HEK293 (cell line): ENCODE measurements at regions not wholly inside any gene's neighbourhood (a gene's known extent, or its start where the extent isn't known, plus 50 kb on each side); places are given as distances from the start of the nearest gene placed in this dataset.

Experiments used
- CTCF ChIA-PET: fragments of 350-600 bp; formaldehyde crosslinking; extraction: SDS; loops from one replicate; lab custom pipeline; 2021; ENCODE audit warnings: antibody characterized with exemption; lab: Yijun Ruan, JAX
- POLR2A ChIA-PET: fragments of 300-600 bp; formaldehyde crosslinking; extraction: SDS; loops from one replicate; lab custom pipeline; 2020; ENCODE audit warnings: antibody characterized with exemption, inconsistent platforms; lab: Yijun Ruan, JAX
- H3K27ac ChIP-seq: fragments of 200-500 bp; sonication (Bioruptor generic); 2 replicates; pipeline ENCODE4 v1.5.1; 2014; ENCODE audit warnings: low read depth, low read length, control low read depth, inconsistent platforms; ENCODE audit errors: extremely low read depth
- H3K36me3 ChIP-seq, 2 experiments: fragments of 200-500 bp in 1 of 2; sonication (Bioruptor generic) in 1 of 2; 1 replicate in 1 of 2; 2 replicates in 1 of 2; pipeline ENCODE4 v1.5.1; 2014 to 2017; ENCODE audit warnings: inconsistent platforms in 2 of 2, low read length in 2 of 2; ENCODE audit not compliant: control insufficient read depth in 2 of 2, insufficient read depth in 1 of 2
- H3K4me1 ChIP-seq: fragments of 200-500 bp; sonication (Bioruptor generic); 2 replicates; pipeline ENCODE4 v1.5.1; 2014; ENCODE audit warnings: mild to moderate bottlenecking, low read length, inconsistent platforms; ENCODE audit not compliant: control insufficient read depth, insufficient read depth
- H3K4me3 ChIP-seq: 2 replicates; pipeline ENCODE4 v1.5.1; 2011; ENCODE audit warnings: low read depth, mild to moderate bottlenecking, control low read depth, low read length, moderate library complexity
- H3K9me3 ChIP-seq: fragments of 200-500 bp; sonication (Bioruptor generic); 2 replicates; pipeline ENCODE4 v1.5.1; 2014; ENCODE audit warnings: low read depth, low read length, inconsistent platforms; ENCODE audit not compliant: control insufficient read depth, insufficient read depth
- BCL11B ChIP-seq: fragments of 450-650 bp; formaldehyde crosslinking; IDR thresholded peaks from 2 replicates; pipeline ENCODE4 v1.5.1; 2016; ENCODE audit warnings: low read depth, missing biosample characterization, missing genetic modification characterization
- HOXA7 ChIP-seq: sonication (generic); formaldehyde crosslinking; IDR thresholded peaks from 2 replicates; pipeline ENCODE4 v1.8.1; 2022; ENCODE audit warnings: missing genetic modification reagents, borderline replicate concordance
- KLF1 ChIP-seq: fragments of 450-650 bp; formaldehyde crosslinking; IDR thresholded peaks from 2 replicates; pipeline ENCODE4 v1.5.1; 2016; ENCODE audit warnings: missing biosample characterization, missing genetic modification characterization
- KLF9 ChIP-seq: fragments of 450-650 bp; formaldehyde crosslinking; IDR thresholded peaks from 2 replicates; pipeline ENCODE4 v1.5.1; 2016; ENCODE audit warnings: missing biosample characterization, missing genetic modification characterization, low read depth
- PRDM1 ChIP-seq: fragments of 450-650 bp; formaldehyde crosslinking; IDR thresholded peaks from 2 replicates; pipeline ENCODE4; 2016; ENCODE audit warnings: missing biosample characterization, missing genetic modification characterization
- ZBTB20 ChIP-seq: fragments of 450-650 bp; formaldehyde crosslinking; IDR thresholded peaks from 2 replicates; pipeline ENCODE4 v1.5.1; 2016; ENCODE audit warnings: missing biosample characterization, missing genetic modification characterization
- ZBTB21 ChIP-seq: fragments of 450-650 bp; formaldehyde crosslinking; IDR thresholded peaks from 2 replicates; pipeline ENCODE4 v1.5.1; 2017; ENCODE audit warnings: missing biosample characterization, missing genetic modification characterization
- ZBTB8A ChIP-seq: fragments of 450-650 bp; formaldehyde crosslinking; IDR thresholded peaks from 2 replicates; pipeline ENCODE4 v1.5.1; 2016; ENCODE audit warnings: missing biosample characterization, missing genetic modification characterization
- ZNF48 ChIP-seq: fragments of 450-650 bp; formaldehyde crosslinking; IDR thresholded peaks from 2 replicates; pipeline ENCODE4 v1.5.1; 2016; ENCODE audit warnings: missing biosample characterization, missing genetic modification characterization
- ZNF521 ChIP-seq: fragments of 450-650 bp; formaldehyde crosslinking; IDR thresholded peaks from 2 replicates; pipeline ENCODE4 v1.5.1; 2017; ENCODE audit warnings: missing biosample characterization, mild to moderate bottlenecking, missing genetic modification characterization
- ZNF610 ChIP-seq: fragments of 450-650 bp; formaldehyde crosslinking; IDR thresholded peaks from 2 replicates; pipeline ENCODE4 v1.5.1; 2016; ENCODE audit warnings: missing biosample characterization, missing genetic modification characterization, borderline replicate concordance
- ZNF664 ChIP-seq: fragments of 450-650 bp; formaldehyde crosslinking; IDR thresholded peaks from 2 replicates; pipeline ENCODE4 v1.5.1; 2016; ENCODE audit warnings: missing biosample characterization, missing genetic modification characterization
- ZNF76 ChIP-seq: fragments of 450-650 bp; formaldehyde crosslinking; IDR thresholded peaks from 2 replicates; pipeline ENCODE4; 2016; ENCODE audit warnings: low read depth, missing biosample characterization, missing genetic modification characterization, borderline replicate concordance
- ZNF837 ChIP-seq: fragments of 450-650 bp; formaldehyde crosslinking; IDR thresholded peaks from 2 replicates; pipeline ENCODE4 v1.5.1; 2016; ENCODE audit warnings: missing biosample characterization, missing genetic modification characterization
- TF ChIP-seq, protein P1 (sequence below): fragments of 450-650 bp; formaldehyde crosslinking; IDR thresholded peaks from 2 replicates; pipeline ENCODE4 v1.5.1; 2016; ENCODE audit warnings: missing biosample characterization, missing genetic modification characterization
- TF ChIP-seq, protein P2 (sequence below): fragments of 450-650 bp; formaldehyde crosslinking; IDR thresholded peaks from 2 replicates; pipeline ENCODE4 v1.5.1; 2016; ENCODE audit warnings: missing biosample characterization, missing genetic modification characterization, borderline replicate concordance
- TF ChIP-seq, protein P3 (sequence below): fragments of 450-650 bp; formaldehyde crosslinking; IDR thresholded peaks from 2 replicates; pipeline ENCODE4 v1.5.1; 2016; ENCODE audit warnings: missing biosample characterization, missing genetic modification characterization
- TF ChIP-seq, protein P4 (sequence below): fragments of 450-650 bp; formaldehyde crosslinking; IDR thresholded peaks from 2 replicates; pipeline ENCODE4 v1.5.1; 2016; ENCODE audit warnings: missing biosample characterization, missing genetic modification characterization, low read depth

DNA sequence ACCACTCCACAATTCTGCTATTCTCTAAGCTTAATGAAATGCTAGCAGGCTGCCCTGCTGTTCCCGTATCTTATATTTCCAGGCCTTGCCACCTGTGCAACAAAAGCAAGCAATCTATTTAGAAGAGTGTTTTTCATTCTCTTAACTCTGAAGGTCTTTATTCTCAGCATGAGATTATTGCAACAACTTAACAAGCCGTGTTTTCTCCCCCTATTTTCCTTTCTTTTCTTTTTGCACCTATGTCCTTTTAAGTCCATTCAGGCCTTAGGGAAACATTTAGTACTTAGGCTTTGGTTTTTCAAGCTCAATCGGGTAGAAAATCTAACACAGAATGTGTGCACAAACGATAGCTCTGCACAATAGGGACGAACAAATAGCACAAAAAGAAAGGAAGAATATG, 89.6 kb upstream of the DMRTA1 start:
- TF ChIP-seq ZNF837 (tag by site-specific recombination) (no peak), ZNF76 (no peak), KLF9 (tag by site-specific recombination) (no peak), BCL11B (tag by site-specific recombination) (no peak), ZNF610 (no peak), KLF1 (no peak), HOXA7 (CRISPR knock-in tag) (no peak), ZNF664 (tag by site-specific recombination) (no peak), ZNF48 (tag by site-specific recombination) (no peak), ZBTB8A (tag by site-specific recombination) (no peak)
- TF ChIP-seq, protein P1, sequence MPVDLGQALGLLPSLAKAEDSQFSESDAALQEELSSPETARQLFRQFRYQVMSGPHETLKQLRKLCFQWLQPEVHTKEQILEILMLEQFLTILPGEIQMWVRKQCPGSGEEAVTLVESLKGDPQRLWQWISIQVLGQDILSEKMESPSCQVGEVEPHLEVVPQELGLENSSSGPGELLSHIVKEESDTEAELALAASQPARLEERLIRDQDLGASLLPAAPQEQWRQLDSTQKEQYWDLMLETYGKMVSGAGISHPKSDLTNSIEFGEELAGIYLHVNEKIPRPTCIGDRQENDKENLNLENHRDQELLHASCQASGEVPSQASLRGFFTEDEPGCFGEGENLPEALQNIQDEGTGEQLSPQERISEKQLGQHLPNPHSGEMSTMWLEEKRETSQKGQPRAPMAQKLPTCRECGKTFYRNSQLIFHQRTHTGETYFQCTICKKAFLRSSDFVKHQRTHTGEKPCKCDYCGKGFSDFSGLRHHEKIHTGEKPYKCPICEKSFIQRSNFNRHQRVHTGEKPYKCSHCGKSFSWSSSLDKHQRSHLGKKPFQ (tag by site-specific recombination) = no peak
- TF ChIP-seq, protein P2, sequence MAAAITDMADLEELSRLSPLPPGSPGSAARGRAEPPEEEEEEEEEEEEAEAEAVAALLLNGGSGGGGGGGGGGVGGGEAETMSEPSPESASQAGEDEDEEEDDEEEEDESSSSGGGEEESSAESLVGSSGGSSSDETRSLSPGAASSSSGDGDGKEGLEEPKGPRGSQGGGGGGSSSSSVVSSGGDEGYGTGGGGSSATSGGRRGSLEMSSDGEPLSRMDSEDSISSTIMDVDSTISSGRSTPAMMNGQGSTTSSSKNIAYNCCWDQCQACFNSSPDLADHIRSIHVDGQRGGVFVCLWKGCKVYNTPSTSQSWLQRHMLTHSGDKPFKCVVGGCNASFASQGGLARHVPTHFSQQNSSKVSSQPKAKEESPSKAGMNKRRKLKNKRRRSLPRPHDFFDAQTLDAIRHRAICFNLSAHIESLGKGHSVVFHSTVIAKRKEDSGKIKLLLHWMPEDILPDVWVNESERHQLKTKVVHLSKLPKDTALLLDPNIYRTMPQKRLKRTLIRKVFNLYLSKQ (tag by site-specific recombination) = no peak
- TF ChIP-seq, protein P3, sequence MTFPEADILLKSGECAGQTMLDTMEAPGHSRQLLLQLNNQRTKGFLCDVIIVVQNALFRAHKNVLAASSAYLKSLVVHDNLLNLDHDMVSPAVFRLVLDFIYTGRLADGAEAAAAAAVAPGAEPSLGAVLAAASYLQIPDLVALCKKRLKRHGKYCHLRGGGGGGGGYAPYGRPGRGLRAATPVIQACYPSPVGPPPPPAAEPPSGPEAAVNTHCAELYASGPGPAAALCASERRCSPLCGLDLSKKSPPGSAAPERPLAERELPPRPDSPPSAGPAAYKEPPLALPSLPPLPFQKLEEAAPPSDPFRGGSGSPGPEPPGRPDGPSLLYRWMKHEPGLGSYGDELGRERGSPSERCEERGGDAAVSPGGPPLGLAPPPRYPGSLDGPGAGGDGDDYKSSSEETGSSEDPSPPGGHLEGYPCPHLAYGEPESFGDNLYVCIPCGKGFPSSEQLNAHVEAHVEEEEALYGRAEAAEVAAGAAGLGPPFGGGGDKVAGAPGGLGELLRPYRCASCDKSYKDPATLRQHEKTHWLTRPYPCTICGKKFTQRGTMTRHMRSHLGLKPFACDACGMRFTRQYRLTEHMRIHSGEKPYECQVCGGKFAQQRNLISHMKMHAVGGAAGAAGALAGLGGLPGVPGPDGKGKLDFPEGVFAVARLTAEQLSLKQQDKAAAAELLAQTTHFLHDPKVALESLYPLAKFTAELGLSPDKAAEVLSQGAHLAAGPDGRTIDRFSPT (tag by site-specific recombination) = no peak
- TF ChIP-seq, all 188 proteins: peak for 0
- H3K36me3 ChIP-seq = no peaks in the 10 kb centered on the region
- POLR2A ChIA-PET = no interaction called here
- no peaks in the 10 kb centered on the region for H3K4me1 ChIP-seq
- CTCF ChIA-PET = interaction anchor here (0.5 to 0.7 kb wide), 2 partner anchors 24 to 92 kb away, joined by 3 to 4 read pairs; no protein-coding TSS in a partner anchor
- no peak overlapping the region for H3K4me3 ChIP-seq
- H3K27ac ChIP-seq = no peak overlapping the region
- no peaks in the 10 kb centered on the region for H3K9me3 ChIP-seq

DNA sequence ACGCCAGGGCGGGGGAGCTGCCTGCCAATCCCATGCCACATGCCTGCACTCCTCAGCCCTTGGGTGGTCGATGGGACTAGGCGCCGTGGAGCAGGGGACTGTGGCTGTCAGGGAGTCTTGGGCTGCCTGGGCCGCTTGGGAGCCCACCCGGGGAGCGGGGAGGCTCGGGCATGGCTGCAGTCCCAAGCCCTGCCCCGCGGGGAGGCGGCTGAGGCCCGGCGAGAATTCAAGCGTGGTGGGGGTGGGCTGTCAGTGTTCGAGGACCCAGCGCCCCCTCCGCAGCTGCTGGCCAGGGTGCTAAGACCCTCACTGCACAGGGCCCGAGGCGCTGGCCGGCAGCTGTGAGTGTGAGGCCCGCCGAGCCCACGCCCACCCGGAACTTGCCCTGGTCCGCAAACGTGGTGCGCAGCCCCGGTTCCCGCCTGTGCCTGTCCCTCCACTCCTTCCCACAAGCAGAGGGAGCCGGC, 83.2 kb upstream of the DMRTA1 start:
- Histone ChIP-seq H3K36me3 (no peaks in the 10 kb centered on the region), H3K27ac (no peak overlapping the region), H3K9me3 (no peaks in the 10 kb centered on the region), H3K4me3 (no peak overlapping the region), H3K4me1 (no peaks in the 10 kb centered on the region)
- ChIA-PET CTCF (no interaction called here), POLR2A (no interaction called here)
- TF ChIP-seq ZBTB21 (tag by site-specific recombination) (no peak), ZBTB20 (no peak), ZNF521 (tag by site-specific recombination) (no peak), PRDM1 (tag by site-specific recombination) (no peak)
- TF ChIP-seq, protein P4, sequence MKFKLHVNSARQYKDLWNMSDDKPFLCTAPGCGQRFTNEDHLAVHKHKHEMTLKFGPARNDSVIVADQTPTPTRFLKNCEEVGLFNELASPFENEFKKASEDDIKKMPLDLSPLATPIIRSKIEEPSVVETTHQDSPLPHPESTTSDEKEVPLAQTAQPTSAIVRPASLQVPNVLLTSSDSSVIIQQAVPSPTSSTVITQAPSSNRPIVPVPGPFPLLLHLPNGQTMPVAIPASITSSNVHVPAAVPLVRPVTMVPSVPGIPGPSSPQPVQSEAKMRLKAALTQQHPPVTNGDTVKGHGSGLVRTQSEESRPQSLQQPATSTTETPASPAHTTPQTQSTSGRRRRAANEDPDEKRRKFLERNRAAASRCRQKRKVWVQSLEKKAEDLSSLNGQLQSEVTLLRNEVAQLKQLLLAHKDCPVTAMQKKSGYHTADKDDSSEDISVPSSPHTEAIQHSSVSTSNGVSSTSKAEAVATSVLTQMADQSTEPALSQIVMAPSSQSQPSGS = no peak
